Epithelial cell of proximal tubule (primary cell): ENCODE measurements at regions not wholly inside any gene's neighbourhood (a gene's known extent, or its start where the extent isn't known, plus 50 kb on each side); places are given as distances from the start of the nearest gene placed in this dataset.

Experiments
- DNase-seq: peaks from one replicate; pipeline ENCODE4 v3.0.0-alpha.2; 2011; ENCODE audit warnings: low read depth
- H3K4me3 ChIP-seq: 2 replicates; pipeline ENCODE4 v1.5.1; 2011; ENCODE audit warnings: low read depth, mild to moderate bottlenecking, low read length
- CTCF ChIP-seq: conservative IDR thresholded peaks from 2 replicates; pipeline ENCODE4 v1.5.1; 2012; ENCODE audit warnings: low read depth, mild to moderate bottlenecking, low read length

GRCh38 chr4:28776004-28776403 is 1915.4 kb downstream of the STIM2 start:
- DNase-seq = no peak
- TF ChIP-seq CTCF = no peak

GRCh38 chr4:28784188-28784587 is 1923.5 kb downstream of the STIM2 start:
- DNase-seq = no peak
- no peak for TF ChIP-seq CTCF

More at GRCh38 chr4:28776004-28776403, 1915.4 kb downstream of the STIM2 start:
- no peak overlapping the region for H3K4me3 ChIP-seq

DNA sequence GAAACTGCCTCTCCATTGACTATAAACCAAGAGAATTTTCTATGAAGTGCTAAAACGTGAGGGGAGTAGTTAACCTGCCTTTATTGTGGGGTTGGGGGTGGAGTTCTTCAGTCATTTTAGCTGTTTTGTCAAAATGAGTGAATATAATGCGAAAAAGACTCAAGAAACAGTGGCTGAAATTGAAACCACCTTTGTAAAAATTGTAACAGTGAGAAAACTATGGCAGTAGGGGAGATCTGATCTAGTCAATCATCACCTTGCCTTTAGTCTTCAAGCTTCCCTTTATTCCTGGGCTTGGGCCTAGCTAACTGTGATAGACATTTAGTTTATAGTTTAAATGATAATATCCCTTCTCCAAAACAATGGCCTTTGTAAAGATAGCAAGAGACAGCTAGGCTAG is 1927.3 kb downstream of the STIM2 start:
- no peak overlapping the region for H3K4me3 ChIP-seq
- TF ChIP-seq CTCF = no peak
- DNase-seq = no peak

More at GRCh38 chr4:28784188-28784587, 1923.5 kb downstream of the STIM2 start:
- no peak overlapping the region for H3K4me3 ChIP-seq

DNA sequence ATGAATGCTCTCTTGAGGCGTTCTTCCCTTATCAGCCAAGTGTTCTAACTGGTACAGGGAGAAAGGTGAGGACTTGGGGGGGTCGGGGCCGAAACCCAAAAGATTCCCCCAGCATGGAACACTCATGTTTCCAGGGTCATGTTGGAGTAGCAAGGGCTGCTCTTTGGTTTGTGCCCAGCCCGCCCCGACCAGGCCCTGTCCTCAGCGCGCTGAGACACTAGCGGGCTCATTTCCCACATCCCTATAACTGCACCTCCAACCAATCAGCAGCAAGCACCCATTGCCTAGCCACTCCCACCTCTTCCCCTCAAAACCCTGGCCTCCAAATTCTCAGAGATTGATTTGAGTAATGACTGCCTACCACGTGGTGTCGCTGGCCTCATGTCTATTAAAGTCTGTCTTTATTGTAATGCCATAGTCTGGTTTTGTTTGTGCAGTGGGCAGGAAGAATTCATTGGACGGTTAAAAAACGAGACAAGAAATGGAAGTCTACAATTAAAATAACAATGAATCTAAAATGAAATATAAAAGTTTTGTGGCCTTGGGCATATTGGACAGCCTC is 1928.4 kb downstream of the STIM2 start:
- DNase-seq = no peak
- no peak for TF ChIP-seq CTCF
- no peak overlapping the region for H3K4me3 ChIP-seq

DNA sequence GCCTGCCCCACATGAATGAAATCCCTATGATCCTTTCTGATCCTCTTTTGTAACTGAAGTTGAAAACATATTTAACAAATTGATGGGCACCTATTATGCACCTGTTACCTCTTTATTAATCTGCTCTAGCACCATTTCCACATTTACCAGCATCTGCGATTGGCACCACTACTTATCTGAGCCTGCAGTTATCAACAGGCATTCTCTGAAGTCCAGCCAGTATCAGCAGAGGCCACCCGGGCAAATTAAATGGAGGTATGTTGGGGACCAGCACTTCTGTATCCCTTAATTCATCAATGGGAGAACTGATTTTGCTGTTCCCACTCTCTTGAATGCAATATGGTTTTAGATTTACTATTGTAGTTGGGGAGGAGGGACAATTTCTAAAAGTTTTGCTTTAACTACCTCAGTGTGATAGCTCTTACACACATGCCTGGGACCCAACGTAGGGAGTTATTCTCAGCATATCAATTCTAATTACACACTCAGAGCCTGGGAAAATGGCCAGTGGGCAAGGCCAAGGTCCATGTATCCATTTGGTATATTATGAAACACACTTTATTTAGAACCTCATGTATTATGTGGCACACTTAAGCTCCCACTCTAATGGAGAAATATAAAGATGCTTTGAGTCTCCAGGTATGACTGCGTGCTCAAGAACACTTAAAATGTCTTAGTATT is 1927.1 kb upstream of the PCDH7 start:
- TF ChIP-seq CTCF = no peak
- no peak overlapping the region for H3K4me3 ChIP-seq
- no peak for DNase-seq

DNA sequence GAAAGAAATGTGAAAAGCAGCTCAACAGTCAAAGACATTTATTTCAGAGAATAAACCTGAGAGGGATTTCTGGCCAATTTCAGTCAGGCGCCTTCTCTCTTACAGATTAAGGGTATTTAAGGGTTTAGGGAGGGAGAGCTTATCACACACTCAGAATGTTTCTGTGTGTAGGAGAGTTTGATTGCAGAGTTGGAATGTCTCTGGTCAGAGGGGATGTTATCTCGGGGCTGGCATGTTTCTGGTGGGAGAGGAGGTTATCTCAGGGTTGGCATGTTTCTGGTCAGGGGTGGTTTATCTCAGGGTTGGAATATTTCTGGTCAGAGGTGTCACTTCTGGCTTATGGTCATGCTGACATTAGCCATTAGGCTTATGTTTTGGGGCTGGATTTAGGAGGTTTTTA is 1920.5 kb upstream of the PCDH7 start:
- no peak for TF ChIP-seq CTCF
- no peak for DNase-seq
- no peak overlapping the region for H3K4me3 ChIP-seq

GRCh38 chr4:28811025-28811424 is 1909.1 kb upstream of the PCDH7 start:
- no peak overlapping the region for H3K4me3 ChIP-seq
- no peak for TF ChIP-seq CTCF
- no peak for DNase-seq
